ENCODE measurements at regions not wholly inside any gene's neighbourhood (a gene's known extent, or its start where the extent isn't known, plus 50 kb on each side); places are given as distances from the start of the nearest gene placed in this dataset.
"Not testable (repeated sequence)": the region's sequence is repeated elsewhere in the genome, so short reads cannot be mapped to it uniquely, and the experiment has no call there.

DNA sequence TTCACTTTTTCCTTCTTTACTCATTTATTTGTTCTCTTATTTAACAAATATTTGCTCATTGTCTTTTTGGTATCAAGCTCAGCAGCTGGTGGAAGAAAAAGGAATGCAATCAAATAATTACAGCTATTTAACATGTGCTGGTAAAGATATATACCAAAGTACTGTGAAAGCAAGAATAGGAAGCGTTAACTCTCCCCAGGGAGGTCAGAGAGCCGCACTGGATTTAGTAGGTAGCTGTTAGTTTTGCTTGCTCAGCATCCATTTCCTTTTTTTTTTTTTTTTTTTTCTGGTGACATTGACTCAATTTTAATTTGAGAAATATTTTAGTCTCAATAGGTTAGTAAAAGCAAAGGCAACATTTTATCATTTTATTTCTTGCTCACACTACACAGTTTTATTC, 308.5 kb upstream of the MDFIC2 start:
- DNase-seq = no peak

DNA sequence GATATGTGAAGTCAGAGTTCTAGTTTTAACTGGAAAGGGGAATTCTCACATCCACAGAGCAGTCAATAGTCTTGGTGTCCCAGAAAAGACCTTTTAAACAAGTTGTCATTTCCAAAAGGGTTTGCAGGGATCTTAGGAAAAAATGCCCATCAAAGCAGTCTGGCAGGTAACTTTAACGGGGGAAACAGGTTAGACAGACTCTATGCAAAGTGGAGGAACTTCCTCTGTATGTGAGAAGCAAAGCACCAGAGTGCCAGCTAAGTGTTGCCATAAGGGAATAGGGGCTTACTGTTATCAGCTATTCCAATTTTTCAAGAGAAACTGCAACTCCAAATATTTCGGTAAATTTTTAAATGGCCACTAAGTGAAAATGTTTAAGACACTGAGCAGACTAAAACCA, 307.9 kb upstream of the MDFIC2 start:
- no peak for DNase-seq

DNA sequence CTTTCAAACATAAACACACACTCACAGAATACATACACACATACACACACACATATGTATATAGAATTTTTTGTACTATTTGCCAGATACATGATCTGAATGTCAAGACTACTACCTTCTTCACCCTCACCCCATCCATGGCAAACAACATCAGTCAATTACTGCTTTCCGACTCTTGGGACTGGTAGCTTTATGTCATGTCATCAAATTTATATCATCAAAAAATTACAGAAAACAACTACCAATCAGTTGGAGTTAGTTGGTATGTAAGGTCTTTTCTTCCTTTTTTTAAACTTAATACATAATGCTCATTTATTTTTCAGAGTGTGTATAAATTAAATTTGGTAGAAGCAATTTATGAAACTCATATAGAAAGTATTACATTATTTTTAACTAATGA, 305.7 kb upstream of the MDFIC2 start:
- no peak for DNase-seq

DNA sequence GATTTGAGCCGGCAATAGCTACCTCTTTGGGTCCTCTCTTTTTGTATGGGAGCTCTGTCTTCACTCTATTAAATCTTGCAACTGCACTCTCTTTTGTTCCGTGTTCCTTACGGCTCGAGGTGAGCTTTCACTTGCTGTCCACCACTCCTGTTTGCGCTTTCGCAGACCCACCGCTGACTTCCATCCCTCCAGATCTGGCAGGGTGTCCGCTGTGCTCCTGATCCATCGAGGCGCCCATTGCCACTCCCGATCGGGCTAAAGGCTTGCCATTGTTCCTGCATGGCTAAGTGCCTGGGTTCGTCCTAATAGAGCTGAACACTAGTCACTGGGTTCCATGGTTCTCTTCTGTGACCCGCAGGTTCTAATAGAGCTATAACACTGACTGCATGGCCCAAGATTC, 304.9 kb upstream of the MDFIC2 start:
- not testable (repeated sequence) for DNase-seq

DNA sequence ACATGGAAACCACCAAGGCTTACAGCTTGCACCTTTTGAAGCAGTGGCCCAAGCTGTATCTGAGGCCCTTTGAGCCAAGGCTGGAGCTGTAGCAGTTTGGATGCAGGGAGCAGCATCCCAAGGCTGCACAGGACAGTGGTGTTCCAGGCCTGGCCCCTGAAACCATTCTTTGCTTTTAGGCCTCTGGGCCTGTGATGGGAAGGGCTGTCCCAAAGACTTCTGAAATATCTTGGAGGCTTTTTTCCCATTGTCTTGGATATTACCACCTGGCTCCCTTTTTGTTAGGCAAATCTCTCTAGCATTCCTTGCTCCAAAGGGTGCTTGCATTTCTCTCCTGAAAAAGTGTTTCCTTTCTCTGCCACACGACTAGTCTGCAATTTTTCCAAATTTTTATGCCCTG, 302.8 kb upstream of the MDFIC2 start:
- DNase-seq = no peak

DNA sequence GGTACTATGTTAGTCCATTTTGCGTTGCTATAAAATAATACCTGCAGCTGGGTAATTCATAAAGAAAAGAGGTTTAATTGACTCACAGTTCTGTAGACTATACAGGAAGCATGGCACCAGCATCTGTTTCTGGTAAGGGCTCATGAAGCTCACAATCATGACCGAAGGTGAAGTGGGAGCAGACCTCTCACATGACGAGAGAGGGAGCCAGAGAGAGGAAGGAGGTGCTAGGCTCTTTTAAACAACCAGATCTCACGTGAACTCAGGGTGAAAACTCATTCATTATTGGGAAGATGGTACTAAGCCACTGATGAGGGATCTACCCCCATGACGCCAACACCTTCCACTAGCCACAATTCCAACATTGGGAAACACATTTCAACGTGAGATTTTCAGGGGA, 301.7 kb upstream of the MDFIC2 start:
- DNase-seq = no peak

DNA sequence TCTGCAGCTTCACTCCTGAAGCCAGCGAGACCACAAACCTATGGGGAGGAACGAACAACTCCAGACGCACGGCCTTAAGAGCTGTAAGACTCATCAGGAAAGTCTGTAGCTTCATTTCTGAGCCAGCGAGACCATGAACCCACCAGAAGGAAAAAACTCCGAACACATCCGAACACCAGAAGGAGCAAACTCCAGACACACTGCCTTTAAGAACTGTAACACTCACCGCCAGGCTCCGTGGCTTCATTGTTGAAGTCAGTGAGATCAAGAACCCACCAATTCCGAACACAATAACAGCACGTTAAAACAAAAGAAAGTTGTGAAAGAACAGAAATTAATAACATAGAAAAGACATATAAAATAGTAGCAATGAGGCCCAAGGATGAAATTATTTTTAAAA, 300.5 kb upstream of the MDFIC2 start:
- DNase-seq = no peak

DNA sequence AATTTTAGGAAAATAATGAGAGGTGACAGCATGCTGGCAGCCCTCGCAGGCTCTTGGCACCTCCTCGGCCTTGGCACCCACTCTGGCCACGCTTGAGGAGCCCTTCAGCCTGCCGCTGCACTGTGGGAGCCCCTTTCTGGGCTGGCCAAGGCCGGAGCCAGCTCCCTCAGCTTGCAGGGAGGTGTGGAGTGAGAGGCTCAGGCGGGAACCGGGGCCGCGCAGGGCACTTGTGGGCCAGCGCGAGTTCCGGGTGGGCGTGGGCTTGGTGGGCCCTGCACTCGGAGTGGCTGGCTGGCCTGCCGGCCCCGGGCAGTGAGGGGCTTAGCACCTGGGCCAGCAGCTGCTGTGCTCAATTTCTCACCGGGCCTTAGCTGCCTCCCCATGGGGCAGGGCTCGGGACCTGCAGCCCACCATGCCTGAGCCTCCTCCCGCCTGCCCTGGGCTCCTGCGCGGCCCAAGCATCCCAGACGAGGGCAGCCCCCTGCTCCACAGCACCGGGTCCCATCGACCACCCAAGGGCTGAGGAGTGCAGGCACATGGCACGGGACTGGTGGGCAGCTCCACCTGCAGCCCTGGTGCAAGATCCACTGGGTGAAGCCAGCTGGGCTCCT, 299.3 kb upstream of the MDFIC2 start:
- not testable (repeated sequence) for DNase-seq

DNA sequence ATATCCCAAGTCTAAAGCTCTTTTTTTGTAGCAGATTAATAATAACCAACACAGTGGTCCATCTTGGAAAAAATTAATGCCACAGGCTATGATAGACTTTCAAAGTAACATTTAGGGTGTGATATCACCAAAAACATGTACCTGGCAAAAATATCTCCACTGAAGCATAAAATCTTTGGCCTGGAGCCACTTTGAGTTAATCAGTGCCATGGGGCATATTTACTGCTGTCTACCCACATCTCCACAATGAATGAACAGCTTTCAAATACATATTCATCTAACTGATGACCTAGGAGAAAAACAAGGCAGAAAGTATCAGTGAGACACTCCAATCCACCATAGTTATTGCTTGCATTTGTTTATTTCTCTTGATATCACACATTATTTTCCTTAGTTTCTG, 296.0 kb upstream of the MDFIC2 start:
- DNase-seq = no peak

DNA sequence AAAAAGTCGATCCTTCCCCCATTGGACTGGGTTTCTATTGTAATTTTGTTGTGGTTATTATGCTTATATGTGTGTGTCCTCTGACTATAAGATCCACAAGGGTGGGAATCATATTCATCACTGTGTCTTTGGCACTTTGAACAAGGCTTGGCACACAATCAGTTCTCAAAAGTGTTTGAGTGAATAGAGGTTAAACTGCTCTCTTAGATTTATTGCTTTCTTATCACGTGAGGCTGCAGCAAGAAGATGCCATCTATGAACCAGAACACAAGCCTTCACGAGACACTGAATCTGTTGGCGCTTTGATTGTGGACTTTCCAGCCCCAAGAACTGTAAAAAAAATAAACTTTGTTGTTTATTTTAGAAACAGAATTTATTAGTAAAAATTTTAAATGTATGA, 295.0 kb upstream of the MDFIC2 start:
- no peak for DNase-seq

DNA sequence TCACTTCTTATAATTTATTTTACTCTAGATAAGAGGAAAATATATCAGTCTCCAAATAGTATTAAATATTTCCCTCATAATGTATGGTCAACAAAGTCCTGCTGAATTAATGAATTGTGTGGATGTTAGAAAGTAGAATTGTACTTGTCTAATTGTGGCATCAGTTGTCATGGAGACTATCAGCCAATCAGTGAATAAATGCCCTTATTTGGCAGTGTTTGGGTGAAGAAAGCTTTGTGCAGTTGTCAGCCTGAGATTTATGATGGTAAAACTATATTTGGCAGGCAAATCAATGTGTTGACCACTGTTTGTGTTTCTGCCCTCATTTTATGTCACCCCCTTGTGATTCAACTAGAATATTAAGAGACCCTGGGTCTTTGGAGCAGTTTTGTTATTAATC, 293.6 kb upstream of the MDFIC2 start:
- no peak for DNase-seq

DNA sequence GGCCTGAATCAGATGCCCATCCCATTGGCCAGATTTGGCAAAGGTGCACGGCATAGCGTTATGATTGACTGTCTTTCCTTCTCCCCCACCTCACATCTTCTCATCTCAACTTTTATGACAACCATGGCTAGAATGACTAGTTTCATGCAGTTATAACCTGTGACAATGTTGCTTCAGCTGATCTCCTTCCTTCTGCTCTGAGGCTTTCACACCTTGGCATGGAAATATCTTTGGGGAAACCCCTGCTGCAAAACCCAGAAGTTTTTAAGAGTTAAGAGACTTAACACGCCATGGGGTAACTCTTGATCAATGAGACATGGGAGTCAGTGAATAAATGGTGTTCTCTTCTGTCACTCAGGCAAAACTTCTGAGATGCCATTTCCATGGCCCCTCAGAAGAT, 290.7 kb upstream of the MDFIC2 start:
- no peak for DNase-seq

DNA sequence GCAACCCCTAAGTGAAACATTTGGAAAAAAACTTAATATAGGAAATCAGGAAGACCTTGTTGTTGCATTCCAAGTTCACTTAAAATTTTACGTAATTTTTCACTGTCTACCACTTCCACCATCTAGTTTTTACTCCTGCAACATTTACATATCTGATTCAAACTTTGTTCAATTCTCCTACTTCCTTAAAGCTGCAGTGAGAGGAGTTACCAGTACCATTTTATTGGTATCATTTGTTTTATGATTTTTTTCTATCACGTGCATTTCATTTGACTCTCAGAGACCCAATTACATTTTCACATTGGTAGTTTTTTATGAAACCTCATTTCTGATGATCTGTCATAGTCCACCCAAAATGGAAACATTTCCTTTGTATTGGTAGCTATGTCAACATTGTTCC, 284.9 kb upstream of the MDFIC2 start:
- DNase-seq = no peak

DNA sequence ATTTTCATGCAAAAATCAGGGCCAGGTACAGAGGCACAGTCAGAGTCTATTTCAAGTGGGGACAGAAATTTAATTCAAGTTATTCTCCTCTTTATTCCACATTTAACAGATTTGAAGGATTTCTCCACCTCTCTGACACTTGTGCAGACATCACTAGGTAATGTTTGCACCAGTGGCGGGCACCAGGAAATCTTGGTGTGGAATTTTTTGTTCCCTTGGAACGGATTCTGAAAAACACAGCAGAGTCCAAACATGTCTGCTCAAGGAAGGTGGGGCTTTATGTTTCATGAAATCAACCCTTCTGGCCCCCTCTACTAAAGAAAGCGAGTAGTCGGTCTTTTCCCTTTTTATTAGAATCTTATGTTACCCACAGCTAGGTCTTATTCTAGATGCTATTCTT, 271.2 kb upstream of the MDFIC2 start:
- no peak for DNase-seq

DNA sequence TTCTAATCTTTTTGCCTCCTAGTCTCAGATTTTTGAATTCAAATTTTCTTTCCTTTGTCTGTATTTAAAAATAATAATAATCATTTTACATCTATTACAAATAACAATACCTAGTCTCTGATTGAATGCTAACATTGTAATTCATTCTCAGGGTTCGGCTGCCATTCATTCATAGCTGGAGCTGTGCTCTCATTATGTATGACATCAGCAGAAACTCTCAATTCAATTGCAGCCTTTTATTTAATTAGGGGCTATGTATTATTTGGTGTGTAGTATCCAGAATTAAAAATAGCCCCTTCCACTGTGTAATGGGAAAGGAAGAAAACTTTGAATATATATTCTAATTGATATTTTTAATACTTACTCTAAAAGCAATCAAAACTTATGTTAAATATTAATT, 270.4 kb upstream of the MDFIC2 start:
- no peak for DNase-seq

DNA sequence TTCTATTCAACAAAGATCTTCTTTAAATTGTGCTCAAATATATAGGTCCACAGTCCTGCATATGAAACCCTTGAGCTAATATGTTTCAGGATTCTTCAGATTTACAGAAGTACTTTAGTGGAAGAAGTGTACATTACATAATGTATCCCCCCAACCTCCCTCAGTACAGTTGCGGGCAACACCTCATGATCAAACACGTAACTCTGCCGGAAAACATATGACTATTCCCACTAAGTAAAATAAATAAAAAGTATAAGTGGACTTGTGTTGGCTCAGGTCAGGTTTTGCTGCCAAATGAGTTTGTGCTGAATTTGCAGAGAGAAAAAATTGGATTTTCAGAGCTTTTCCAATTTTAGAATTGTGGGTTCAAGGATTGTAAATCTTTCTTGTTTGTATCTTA, 267.6 kb upstream of the MDFIC2 start:
- no peak for DNase-seq

DNA sequence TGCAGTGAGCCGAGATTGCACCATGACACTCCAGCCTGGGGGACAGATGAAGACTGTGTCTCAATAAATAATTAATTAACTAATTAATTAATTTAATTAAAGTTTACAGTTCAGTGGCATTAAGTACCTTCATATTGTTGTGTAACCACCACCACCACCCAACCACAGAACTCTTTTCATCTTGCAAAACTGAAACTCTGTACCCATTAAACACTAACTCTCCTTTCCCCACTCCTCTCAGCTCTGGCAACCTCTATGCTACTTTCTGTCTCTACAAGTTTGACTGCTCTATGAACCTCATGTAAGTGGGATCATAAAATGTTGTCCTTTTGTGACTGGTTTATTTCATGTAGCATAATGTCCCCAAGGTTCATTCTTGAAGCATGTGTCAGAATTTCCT, 259.3 kb upstream of the MDFIC2 start:
- DNase-seq = no peak

DNA sequence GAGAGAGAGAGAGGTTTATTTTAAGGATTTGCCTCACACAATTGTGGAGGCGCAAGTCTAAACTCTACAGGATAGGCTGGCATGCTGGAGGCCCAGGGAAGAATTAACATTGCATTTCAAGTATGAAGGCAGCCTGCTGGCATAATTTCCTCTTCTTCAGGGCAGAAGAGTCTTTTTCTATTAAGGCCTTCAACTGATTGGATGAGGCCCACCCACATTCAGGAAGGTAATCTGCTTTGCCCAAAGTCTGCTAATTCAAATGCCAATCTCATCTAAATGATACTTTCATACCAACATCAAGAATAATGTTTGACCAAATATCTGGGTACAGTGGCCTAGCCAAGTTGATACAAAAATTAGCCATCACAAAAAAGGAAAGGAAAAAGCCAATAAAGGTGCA, 258.1 kb upstream of the MDFIC2 start:
- no peak for DNase-seq

DNA sequence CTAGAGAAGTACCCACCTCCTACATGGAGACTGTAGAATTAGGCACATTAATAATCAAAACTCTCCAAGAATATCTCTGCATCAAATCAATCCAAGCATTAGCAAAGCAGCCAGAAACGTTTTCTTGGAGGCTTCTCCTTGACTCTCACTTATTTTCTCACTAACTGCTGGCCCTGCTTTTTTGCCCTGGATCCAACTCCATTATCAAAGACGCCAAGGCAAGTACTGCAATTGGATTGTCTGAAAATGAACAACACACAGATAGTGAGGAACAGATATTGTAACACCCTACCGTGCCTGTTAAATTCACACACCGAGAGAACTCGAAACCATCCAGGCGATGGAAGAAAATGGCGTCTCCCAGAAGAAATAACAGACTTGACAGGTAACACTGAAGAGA, 256.2 kb upstream of the MDFIC2 start:
- no peak for DNase-seq

DNA sequence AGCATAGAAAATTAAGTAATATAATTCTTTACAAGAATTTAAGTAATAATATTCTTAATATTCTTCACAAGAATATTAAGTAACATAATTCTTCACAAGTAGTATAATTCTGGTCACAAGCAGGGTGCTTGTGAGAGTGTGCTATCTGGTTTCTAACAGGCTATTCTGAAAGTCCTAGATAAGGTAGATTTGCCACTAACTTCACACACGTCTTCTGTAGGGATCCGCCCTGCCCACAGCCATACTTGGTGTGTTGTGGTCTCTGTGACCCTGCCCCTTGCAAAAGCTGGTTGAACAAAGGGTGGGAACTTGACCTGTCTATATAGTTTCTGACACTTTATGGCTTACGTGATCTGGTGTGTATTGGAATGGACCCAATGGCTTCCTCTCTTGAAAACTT, 253.4 kb upstream of the MDFIC2 start:
- no peak for DNase-seq

DNA sequence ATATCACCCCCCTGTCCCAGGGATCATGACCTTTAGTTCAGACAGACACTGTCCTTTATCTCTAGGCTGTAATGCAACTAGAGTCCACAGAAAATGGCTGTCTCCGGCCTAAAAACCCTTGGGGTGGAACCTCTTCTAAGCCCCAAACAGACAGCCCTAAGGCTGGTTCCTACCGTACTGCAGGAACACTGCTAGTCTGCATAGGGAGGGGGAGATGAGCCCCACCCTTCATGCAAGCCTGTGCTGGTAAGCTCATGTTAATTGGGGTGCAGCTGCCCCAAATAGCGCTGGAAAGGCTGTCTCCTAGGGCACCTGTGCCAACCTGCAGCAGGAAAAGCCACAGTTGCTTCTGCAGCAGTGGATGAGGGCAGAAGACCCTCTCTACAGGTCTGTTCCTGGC, 252.1 kb upstream of the MDFIC2 start:
- no peak for DNase-seq

DNA sequence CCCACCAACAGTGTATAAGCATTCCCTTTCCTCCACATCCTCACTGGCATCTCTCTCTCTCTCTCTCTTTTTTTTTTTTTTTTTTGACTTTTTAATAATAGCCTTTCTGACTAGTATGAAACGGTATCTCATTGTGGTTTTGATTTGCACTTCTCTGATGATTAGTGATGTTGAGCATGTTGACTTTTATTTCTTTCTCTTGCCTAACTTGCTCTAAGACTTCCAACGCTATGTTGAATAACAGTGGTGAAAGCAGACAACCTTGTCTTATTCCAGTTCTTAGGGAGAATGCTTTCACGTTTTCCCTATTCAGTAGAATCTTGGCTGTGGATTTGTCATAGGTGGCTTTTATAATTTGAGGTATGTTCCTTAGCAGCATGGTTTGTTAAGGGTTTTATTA, 249.4 kb upstream of the MDFIC2 start:
- no peak for DNase-seq

DNA sequence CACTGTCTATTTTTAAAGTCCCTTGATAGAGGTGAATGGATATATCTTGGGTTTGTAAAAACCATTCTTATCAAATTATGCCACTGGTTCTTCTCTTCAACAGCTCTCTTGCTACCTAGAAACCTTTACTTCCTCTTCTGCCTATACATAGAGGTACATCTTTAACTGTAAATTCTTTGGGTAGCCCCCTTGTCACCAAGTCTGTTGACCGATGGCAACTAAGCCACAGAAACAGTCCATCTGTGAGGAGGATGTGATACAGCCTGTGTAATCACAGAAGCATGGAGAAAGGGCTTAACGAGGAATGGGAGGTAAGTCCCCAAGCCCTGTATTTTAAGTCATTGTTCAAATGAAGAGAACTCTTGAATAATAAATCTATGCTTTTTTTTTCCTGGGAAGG, 246.5 kb upstream of the MDFIC2 start:
- no peak for DNase-seq

DNA sequence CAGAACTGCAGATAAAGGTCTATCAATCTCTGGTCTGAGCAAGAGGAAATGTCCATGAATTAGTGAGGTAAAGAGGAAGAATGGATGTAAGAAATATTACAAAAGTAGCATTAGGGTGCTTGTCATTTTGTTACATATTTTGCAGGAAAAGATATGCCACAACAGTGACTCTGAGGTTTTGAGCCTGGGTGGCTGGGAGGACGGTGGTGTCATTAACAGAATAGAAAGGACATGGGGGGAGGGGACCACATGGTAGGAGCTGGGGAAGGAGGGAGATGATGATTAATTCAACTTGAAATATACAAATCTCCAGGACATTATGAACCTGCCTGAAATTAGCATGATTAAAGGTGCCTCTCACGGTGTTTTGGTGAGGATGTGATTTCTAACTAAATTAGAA, 245.5 kb upstream of the MDFIC2 start:
- no peak for DNase-seq

DNA sequence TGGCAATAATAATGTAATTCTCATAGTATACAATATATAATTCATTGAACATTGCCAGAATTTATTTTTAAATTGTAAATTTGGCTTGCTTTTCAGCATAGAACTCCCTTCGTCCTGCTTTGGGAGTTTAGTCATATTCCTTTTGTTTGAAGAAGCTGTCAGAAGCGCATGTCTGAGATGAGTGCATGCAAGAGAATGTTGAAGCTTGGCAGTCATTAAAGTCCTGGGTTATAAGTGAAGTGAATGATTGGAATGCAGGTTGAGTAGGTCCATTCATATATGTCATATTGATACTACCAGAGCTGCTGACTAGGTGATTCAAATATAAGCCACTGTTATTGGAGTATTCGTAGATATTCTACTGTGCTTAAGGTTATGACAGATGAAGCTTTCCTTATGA, 243.6 kb upstream of the MDFIC2 start:
- no peak for DNase-seq

DNA sequence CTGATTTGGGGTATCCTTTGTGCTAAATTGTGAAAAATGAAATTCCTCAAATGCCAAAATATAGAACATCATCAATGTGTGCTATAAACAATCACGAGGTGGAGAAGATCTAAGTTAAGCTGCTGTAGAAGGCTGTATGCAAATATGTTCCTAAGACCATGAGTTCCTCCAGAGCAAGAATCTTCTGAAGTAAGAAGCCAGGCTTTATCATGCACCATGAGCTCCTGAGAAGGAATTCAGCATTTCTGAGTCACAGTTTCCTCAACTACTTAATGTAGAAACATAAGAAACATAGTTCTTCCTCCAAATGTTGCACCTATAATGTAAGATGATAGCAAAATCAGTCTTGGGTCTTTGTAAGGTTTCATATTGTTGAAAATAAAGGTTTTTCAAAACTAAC, 241.7 kb upstream of the MDFIC2 start:
- DNase-seq = no peak
